ENCODE measurements at regions not wholly inside any gene's neighbourhood (a gene's known extent, or its start where the extent isn't known, plus 50 kb on each side); places are given as distances from the start of the nearest gene placed in this dataset.

- Mint-ChIP-seq H3K36me3 (ENCODE audit: low read depth) (no peaks in the 10 kb centered on the region), H3K4me3 (no peak overlapping the region), H3K4me1 (ENCODE audit: low read depth) (no peaks in the 10 kb centered on the region), H3K9me3 (peaks cover 2% of the 10 kb centered on the region), H3K27me3 (no peaks in the 10 kb centered on the region), H3K27ac (no peak overlapping the region)
- ATAC-seq (ENCODE audit: poor library complexity) (no peak), DNase-seq (no peak)
- Histone ChIP-seq H3K4me3 (ENCODE audit: low read length) (no peak overlapping the region), H3K36me3 (ENCODE audit: insufficient read depth, low read length) (no peaks in the 10 kb centered on the region), H3K4me1 (ENCODE audit: insufficient read depth, low read length) (no peaks in the 10 kb centered on the region), H3K27ac (ENCODE audit: low read depth in 1 of 2, low read length in 2 of 2) (no peak overlapping the region), H3K27me3 (ENCODE audit: control insufficient read depth in 1 of 2, insufficient read depth in 2 of 2, low read length in 2 of 2) (no peaks in the 10 kb centered on the region), H3K9me3 (ENCODE audit: control insufficient read depth in 1 of 2, insufficient read depth in 1 of 2, low read length in 2 of 2) (peaks cover 0 to 4% of the 10 kb centered on the region in 2 experiments)
- intact Hi-C loops (cut with DNase I, micrococcal nuclease): no loop called here
- ChIA-PET POLR2A (no interaction called here), CTCF (no interaction called here)
- TF ChIP-seq, protein P1, sequence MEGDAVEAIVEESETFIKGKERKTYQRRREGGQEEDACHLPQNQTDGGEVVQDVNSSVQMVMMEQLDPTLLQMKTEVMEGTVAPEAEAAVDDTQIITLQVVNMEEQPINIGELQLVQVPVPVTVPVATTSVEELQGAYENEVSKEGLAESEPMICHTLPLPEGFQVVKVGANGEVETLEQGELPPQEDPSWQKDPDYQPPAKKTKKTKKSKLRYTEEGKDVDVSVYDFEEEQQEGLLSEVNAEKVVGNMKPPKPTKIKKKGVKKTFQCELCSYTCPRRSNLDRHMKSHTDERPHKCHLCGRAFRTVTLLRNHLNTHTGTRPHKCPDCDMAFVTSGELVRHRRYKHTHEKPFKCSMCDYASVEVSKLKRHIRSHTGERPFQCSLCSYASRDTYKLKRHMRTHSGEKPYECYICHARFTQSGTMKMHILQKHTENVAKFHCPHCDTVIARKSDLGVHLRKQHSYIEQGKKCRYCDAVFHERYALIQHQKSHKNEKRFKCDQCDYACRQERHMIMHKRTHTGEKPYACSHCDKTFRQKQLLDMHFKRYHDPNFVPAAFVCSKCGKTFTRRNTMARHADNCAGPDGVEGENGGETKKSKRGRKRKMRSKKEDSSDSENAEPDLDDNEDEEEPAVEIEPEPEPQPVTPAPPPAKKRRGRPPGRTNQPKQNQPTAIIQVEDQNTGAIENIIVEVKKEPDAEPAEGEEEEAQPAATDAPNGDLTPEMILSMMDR (IDR thresholded peaks at IDR 0.05): no peak
These were observed 742.0 kb downstream of the NCAM2 start for GRCh38 chr21:21740207-21740606.

DNA sequence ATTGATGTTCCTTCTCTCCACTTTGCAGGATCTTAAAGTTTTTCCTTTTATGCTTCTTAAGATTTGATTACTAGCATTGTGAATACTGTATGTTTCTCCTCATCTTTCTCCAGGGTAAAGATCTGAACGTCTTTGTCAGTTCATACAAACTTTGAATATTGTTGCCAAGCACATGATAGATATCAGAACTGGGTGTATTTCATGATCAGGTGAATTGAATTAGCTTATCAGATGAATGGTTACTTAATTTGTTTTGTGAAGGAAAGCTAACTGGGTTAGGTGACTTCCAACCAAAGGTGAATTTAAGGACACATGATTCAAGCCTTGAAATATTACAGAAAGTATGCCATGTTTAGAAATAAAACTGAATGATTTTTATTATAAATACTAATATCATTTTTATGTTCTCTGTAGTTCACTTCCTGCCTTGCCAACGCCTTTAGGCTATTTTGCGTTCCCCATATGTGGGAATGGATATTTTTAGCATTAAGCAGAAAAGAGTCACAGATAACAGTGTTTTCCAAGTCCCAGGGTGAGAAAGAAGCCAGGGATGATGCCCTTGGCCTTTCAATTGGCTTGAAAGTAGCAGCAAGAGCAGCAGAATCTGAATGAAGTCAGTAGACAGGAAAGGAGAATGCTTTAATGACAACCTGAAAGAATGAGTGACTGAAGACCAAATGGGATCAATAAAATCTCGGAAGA is 752.1 kb downstream of the NCAM2 start:
- H3K4me3 ChIP-seq (ENCODE audit: low read length): no peak overlapping the region
- H3K4me1 ChIP-seq (ENCODE audit: insufficient read depth, low read length): no peaks in the 10 kb centered on the region
- Mint-ChIP-seq H3K27me3 (no peaks in the 10 kb centered on the region), H3K4me3 (no peak overlapping the region), H3K27ac (no peak overlapping the region), H3K9me3 (peaks cover 5% of the 10 kb centered on the region), H3K4me1 (ENCODE audit: low read depth) (no peaks in the 10 kb centered on the region), H3K36me3 (ENCODE audit: low read depth) (no peaks in the 10 kb centered on the region)
- ChIA-PET CTCF (no interaction called here), POLR2A (no interaction called here)
- ATAC-seq (ENCODE audit: poor library complexity) (no peak), DNase-seq (no peak)
- intact Hi-C loops (cut with DNase I, micrococcal nuclease): no loop called here
- no peaks in the 10 kb centered on the region for H3K27me3 ChIP-seq (ENCODE audit: control insufficient read depth in 1 of 2, insufficient read depth in 2 of 2, low read length in 2 of 2)
- TF ChIP-seq, protein P1 (IDR thresholded peaks at IDR 0.05): no peak
- H3K9me3 ChIP-seq (ENCODE audit: control insufficient read depth in 1 of 2, insufficient read depth in 1 of 2, low read length in 2 of 2): peaks cover 0 to 13% of the 10 kb centered on the region in 2 experiments
- H3K27ac ChIP-seq (ENCODE audit: low read depth in 1 of 2, low read length in 2 of 2): no peak overlapping the region
- no peaks in the 10 kb centered on the region for H3K36me3 ChIP-seq (ENCODE audit: insufficient read depth, low read length)

DNA sequence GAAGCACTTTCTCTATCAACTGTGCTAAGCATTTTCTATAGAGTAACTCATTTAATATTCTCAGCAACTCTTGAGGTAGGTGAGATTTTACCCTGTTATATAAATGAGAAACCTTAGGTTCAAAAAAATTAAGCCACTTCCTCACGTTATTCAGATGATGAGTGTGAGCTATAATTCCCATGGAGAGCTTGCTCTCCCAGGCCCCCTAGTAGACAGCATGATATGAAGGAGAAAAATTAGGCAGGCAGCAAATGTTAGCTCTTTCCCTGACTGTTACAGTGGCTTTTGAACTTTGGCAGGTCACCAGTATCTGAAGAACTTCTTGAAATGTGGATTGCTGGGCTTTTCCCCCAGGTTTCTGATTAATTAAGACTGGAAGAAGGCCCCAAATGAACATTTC is 753.1 kb downstream of the NCAM2 start:
- ATAC-seq (ENCODE audit: poor library complexity): no peak
- POLR2A ChIA-PET: no interaction called here
- H3K4me1 Mint-ChIP-seq (ENCODE audit: low read depth): no peaks in the 10 kb centered on the region

More for the DNA sequence above, 753.1 kb downstream of the NCAM2 start:
- Histone ChIP-seq H3K27me3 (ENCODE audit: control insufficient read depth in 1 of 2, insufficient read depth in 2 of 2, low read length in 2 of 2) (no peaks in the 10 kb centered on the region), H3K4me3 (ENCODE audit: low read length) (no peak overlapping the region), H3K36me3 (ENCODE audit: insufficient read depth, low read length) (no peaks in the 10 kb centered on the region), H3K27ac (ENCODE audit: low read depth in 1 of 2, low read length in 2 of 2) (no peak overlapping the region), H3K4me1 (ENCODE audit: insufficient read depth, low read length) (no peaks in the 10 kb centered on the region), H3K9me3 (ENCODE audit: control insufficient read depth in 1 of 2, insufficient read depth in 1 of 2, low read length in 2 of 2) (peaks cover 0 to 7% of the 10 kb centered on the region in 2 experiments)
- CTCF ChIA-PET: no interaction called here
- no peaks in the 10 kb centered on the region for H3K27me3 Mint-ChIP-seq
- H3K4me3 Mint-ChIP-seq: no peak overlapping the region
- no peaks in the 10 kb centered on the region for H3K36me3 Mint-ChIP-seq (ENCODE audit: low read depth)
- peaks cover 5% of the 10 kb centered on the region for H3K9me3 Mint-ChIP-seq
- TF ChIP-seq, protein P1 (IDR thresholded peaks at IDR 0.05): no peak
- intact Hi-C loops (cut with DNase I, micrococcal nuclease): no loop called here
- no peak for DNase-seq
- H3K27ac Mint-ChIP-seq: no peak overlapping the region

Measured in CD4-positive, alpha-beta T cell (primary cell).